ENCODE measurements at regions not wholly inside any gene's neighbourhood (a gene's known extent, or its start where the extent isn't known, plus 50 kb on each side); places are given as distances from the start of the nearest gene placed in this dataset.
"Not testable (repeated sequence)": the region's sequence is repeated elsewhere in the genome, so short reads cannot be mapped to it uniquely, and the experiment has no call there.

DNA sequence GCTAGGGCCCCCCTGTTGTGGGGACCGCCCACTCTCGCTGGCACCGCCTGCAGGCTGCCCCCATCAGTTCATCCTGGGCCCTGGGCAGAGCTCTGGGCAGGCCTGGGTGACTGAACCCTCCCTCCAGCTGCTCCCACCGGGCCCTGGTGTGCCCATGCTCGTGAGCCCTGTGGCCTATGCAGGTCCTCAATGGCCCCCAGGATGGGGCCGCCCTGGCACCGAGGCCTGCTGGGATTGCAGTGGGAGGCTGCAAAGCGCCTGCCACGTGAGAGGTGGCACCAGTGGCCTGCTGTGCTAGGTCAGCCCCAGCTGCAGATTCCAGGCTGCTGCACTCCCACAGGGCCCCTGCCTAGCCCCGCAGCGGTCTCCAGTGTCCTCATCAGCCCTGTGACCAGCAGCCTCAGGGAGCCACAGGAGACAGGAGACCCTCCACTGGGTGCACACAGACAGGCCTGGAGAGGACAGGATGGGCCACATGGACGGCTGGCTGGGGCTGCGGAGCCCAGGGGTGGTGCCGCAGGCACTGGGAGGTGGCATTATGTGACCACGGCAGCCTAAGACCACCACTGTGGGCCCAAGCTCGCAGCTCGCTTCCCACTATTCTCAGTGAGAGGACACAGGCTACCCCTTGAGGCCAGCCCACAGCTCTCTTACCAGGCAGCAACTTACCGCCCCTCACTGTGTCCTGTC, 199.4 kb downstream of the BCR start:
- H4K12ac ChIP-seq (ENCODE audit: low read depth, low read length); H3K4me1 ChIP-seq (ENCODE audit: control insufficient read depth in 1 of 2, insufficient read depth in 2 of 2, low read length in 2 of 2); H3K4me3 ChIP-seq (ENCODE audit: low read depth, low read length); H3K27me3 ChIP-seq (ENCODE audit: insufficient read depth, low read length); H2BK120ac ChIP-seq (ENCODE audit: insufficient read depth, low read length, poor library complexity); H4K8ac ChIP-seq (ENCODE audit: low read depth, low read length); H3K18ac ChIP-seq (ENCODE audit: low read length); H4K91ac ChIP-seq (ENCODE audit: low read depth, low read length); H2BK5ac ChIP-seq (ENCODE audit: low read depth, low read length, poor library complexity); H3K4ac ChIP-seq (ENCODE audit: low read depth, low read length); H3K79me2 ChIP-seq (ENCODE audit: control insufficient read depth, insufficient read depth, low read length, poor library complexity); H2BK12ac ChIP-seq (ENCODE audit: low read length); H3K79me1 ChIP-seq (ENCODE audit: low read length); H3K9me3 ChIP-seq (ENCODE audit: insufficient read depth, low read depth, low read length); H3K27ac ChIP-seq (ENCODE audit: low read depth, low read length); H3K36me3 ChIP-seq (ENCODE audit: control insufficient read depth in 1 of 2, insufficient read depth in 2 of 2, low read length in 2 of 2); H3K9ac ChIP-seq (ENCODE audit: low read length); H2AK5ac ChIP-seq (ENCODE audit: low read length); DNase-seq; H3K4me2 ChIP-seq (ENCODE audit: low read length); H3K23ac ChIP-seq (ENCODE audit: low read length); H2AFZ ChIP-seq (ENCODE audit: insufficient read depth, low read length, poor library complexity); H3K14ac ChIP-seq (ENCODE audit: low read length): not testable (repeated sequence)
- no CpG with 5 or more reads among the region's 18 CpGs for WGBS (ENCODE audit: extremely low coverage, insufficient coverage, insufficient read length)

- Histone ChIP-seq H3K18ac (ENCODE audit: low read length) (no peak overlapping the region), H3K79me2 (ENCODE audit: control insufficient read depth, insufficient read depth, low read length, poor library complexity) (no peaks in the 10 kb centered on the region), H4K8ac (ENCODE audit: low read depth, low read length) (no peak overlapping the region), H3K14ac (ENCODE audit: low read length) (no peak overlapping the region), H2AK5ac (ENCODE audit: low read length) (no peak overlapping the region), H3K36me3 (ENCODE audit: control insufficient read depth in 1 of 2, insufficient read depth in 2 of 2, low read length in 2 of 2) (no peaks in the 10 kb centered on the region), H3K23ac (ENCODE audit: low read length) (no peak overlapping the region), H3K27me3 (ENCODE audit: insufficient read depth, low read length) (no peaks in the 10 kb centered on the region), H3K9me3 (ENCODE audit: insufficient read depth, low read depth, low read length) (peaks cover 7% of the 10 kb centered on the region), H3K9ac (ENCODE audit: low read length) (no peak overlapping the region), H3K79me1 (ENCODE audit: low read length) (no peaks in the 10 kb centered on the region), H4K12ac (ENCODE audit: low read depth, low read length) (no peak overlapping the region), H3K27ac (ENCODE audit: low read depth, low read length) (no peak overlapping the region), H2AFZ (ENCODE audit: insufficient read depth, low read length, poor library complexity) (no peak overlapping the region), H4K91ac (ENCODE audit: low read depth, low read length) (no peak overlapping the region), H3K4me1 (ENCODE audit: control insufficient read depth in 1 of 2, insufficient read depth in 2 of 2, low read length in 2 of 2) (no peaks in the 10 kb centered on the region), H3K4me2 (ENCODE audit: low read length) (no peak overlapping the region), H3K4me3 (ENCODE audit: low read depth, low read length) (no peak overlapping the region), H2BK120ac (ENCODE audit: insufficient read depth, low read length, poor library complexity) (no peak overlapping the region), H2BK12ac (ENCODE audit: low read length) (no peak overlapping the region), H2BK5ac (ENCODE audit: low read depth, low read length, poor library complexity) (no peak overlapping the region), H3K4ac (ENCODE audit: low read depth, low read length) (no peak overlapping the region)
- no CpG with 5 or more reads among the region's 6 CpGs for WGBS (ENCODE audit: extremely low coverage, insufficient coverage, insufficient read length)
- no peak for DNase-seq
These were observed 197.5 kb downstream of the BCR start for GRCh38 chr22:23377767-23378166.

GRCh38 chr22:23376256-23376655, 195.9 kb downstream of the BCR start:
- Histone ChIP-seq H3K14ac (ENCODE audit: low read length) (no peak overlapping the region), H3K27me3 (ENCODE audit: insufficient read depth, low read length) (no peaks in the 10 kb centered on the region), H2BK5ac (ENCODE audit: low read depth, low read length, poor library complexity) (no peak overlapping the region), H3K27ac (ENCODE audit: low read depth, low read length) (no peak overlapping the region), H3K79me2 (ENCODE audit: control insufficient read depth, insufficient read depth, low read length, poor library complexity) (no peaks in the 10 kb centered on the region), H2AK5ac (ENCODE audit: low read length) (no peak overlapping the region), H2BK120ac (ENCODE audit: insufficient read depth, low read length, poor library complexity) (no peak overlapping the region), H3K4ac (ENCODE audit: low read depth, low read length) (no peak overlapping the region), H3K4me3 (ENCODE audit: low read depth, low read length) (no peak overlapping the region), H3K4me2 (ENCODE audit: low read length) (no peak overlapping the region), H3K18ac (ENCODE audit: low read length) (no peak overlapping the region), H4K91ac (ENCODE audit: low read depth, low read length) (no peak overlapping the region), H2BK12ac (ENCODE audit: low read length) (no peak overlapping the region), H3K9ac (ENCODE audit: low read length) (no peak overlapping the region), H4K12ac (ENCODE audit: low read depth, low read length) (no peak overlapping the region), H2AFZ (ENCODE audit: insufficient read depth, low read length, poor library complexity) (no peak overlapping the region), H3K23ac (ENCODE audit: low read length) (no peak overlapping the region), H3K9me3 (ENCODE audit: insufficient read depth, low read depth, low read length) (peaks cover 5% of the 10 kb centered on the region), H3K79me1 (ENCODE audit: low read length) (no peaks in the 10 kb centered on the region), H4K8ac (ENCODE audit: low read depth, low read length) (no peak overlapping the region), H3K36me3 (ENCODE audit: control insufficient read depth in 1 of 2, insufficient read depth in 2 of 2, low read length in 2 of 2) (no peaks in the 10 kb centered on the region), H3K4me1 (ENCODE audit: control insufficient read depth in 1 of 2, insufficient read depth in 2 of 2, low read length in 2 of 2) (no peaks in the 10 kb centered on the region)
- DNase-seq = peak in 1 of 2 donors; percentile 40
- WGBS (ENCODE audit: extremely low coverage, insufficient coverage, insufficient read length) = no CpG with 5 or more reads among the region's 6 CpGs

GRCh38 chr22:23375031-23375827, 194.9 kb downstream of the BCR start:
- H3K9me3 ChIP-seq (ENCODE audit: insufficient read depth, low read depth, low read length) = peaks cover 3% of the 10 kb centered on the region
- no peak overlapping the region for H3K4me2 ChIP-seq (ENCODE audit: low read length)
- H3K4ac ChIP-seq (ENCODE audit: low read depth, low read length) = no peak overlapping the region
- H2BK120ac ChIP-seq (ENCODE audit: insufficient read depth, low read length, poor library complexity) = no peak overlapping the region
- H3K79me1 ChIP-seq (ENCODE audit: low read length) = no peaks in the 10 kb centered on the region
- H4K8ac ChIP-seq (ENCODE audit: low read depth, low read length) = no peak overlapping the region
- H2AK5ac ChIP-seq (ENCODE audit: low read length) = no peak overlapping the region
- no peak overlapping the region for H3K4me3 ChIP-seq (ENCODE audit: low read depth, low read length)
- no peak overlapping the region for H3K23ac ChIP-seq (ENCODE audit: low read length)
- H4K12ac ChIP-seq (ENCODE audit: low read depth, low read length) = no peak overlapping the region
- WGBS (ENCODE audit: extremely low coverage, insufficient coverage, insufficient read length) = no CpG with 5 or more reads among the region's 14 CpGs
- no peaks in the 10 kb centered on the region for H3K79me2 ChIP-seq (ENCODE audit: control insufficient read depth, insufficient read depth, low read length, poor library complexity)
- H2BK12ac ChIP-seq (ENCODE audit: low read length) = no peak overlapping the region
- H3K9ac ChIP-seq (ENCODE audit: low read length) = no peak overlapping the region
- no peak overlapping the region for H3K18ac ChIP-seq (ENCODE audit: low read length)
- H4K91ac ChIP-seq (ENCODE audit: low read depth, low read length) = no peak overlapping the region
- H3K27ac ChIP-seq (ENCODE audit: low read depth, low read length) = no peak overlapping the region
- H2AFZ ChIP-seq (ENCODE audit: insufficient read depth, low read length, poor library complexity) = no peak overlapping the region
- no peaks in the 10 kb centered on the region for H3K27me3 ChIP-seq (ENCODE audit: insufficient read depth, low read length)
- no peaks in the 10 kb centered on the region for H3K4me1 ChIP-seq (ENCODE audit: control insufficient read depth in 1 of 2, insufficient read depth in 2 of 2, low read length in 2 of 2)
- no peak overlapping the region for H3K14ac ChIP-seq (ENCODE audit: low read length)
- DNase-seq = peak in 1 of 2 donors; percentile 37
- H3K36me3 ChIP-seq (ENCODE audit: control insufficient read depth in 1 of 2, insufficient read depth in 2 of 2, low read length in 2 of 2) = no peaks in the 10 kb centered on the region
- no peak overlapping the region for H2BK5ac ChIP-seq (ENCODE audit: low read depth, low read length, poor library complexity)
